ENCODE measurements at regions not wholly inside any gene's neighbourhood (a gene's known extent, or its start where the extent isn't known, plus 50 kb on each side); places are given as distances from the start of the nearest gene placed in this dataset.

GRCh38 chr7:51666266-51666665 is 349.7 kb upstream of the COBL start:
- H2BK120ac ChIP-seq (ENCODE audit: low read depth, low read length): no peak overlapping the region
- H3K4me2 ChIP-seq (ENCODE audit: low read depth, low read length): no peak overlapping the region
- H4K20me1 ChIP-seq (ENCODE audit: insufficient read depth, low read length): no peaks in the 10 kb centered on the region
- no peak overlapping the region for H3K4me3 ChIP-seq (ENCODE audit: insufficient read depth, low read depth, low read length)
- no peak overlapping the region for H4K91ac ChIP-seq (ENCODE audit: insufficient read depth, low read depth, low read length)
- no peak overlapping the region for H2BK20ac ChIP-seq (ENCODE audit: low read depth, low read length)
- H3K27ac ChIP-seq (ENCODE audit: insufficient read depth, low read length): no peak overlapping the region
- no peak overlapping the region for H2AK9ac ChIP-seq (replicated peaks; ENCODE audit: low read depth, low read length, poor library complexity)
- no peak overlapping the region for H2BK5ac ChIP-seq (ENCODE audit: low read depth, low read length, poor library complexity, severe bottlenecking)
- 0% methylated on average over 1 of the region's 3 CpGs; no CpG with 5 or more reads in 1 of the 2 experiments for WGBS, 2 experiments (ENCODE audit: extremely low coverage in 2 of 2, insufficient read length in 1 of 2)
- no peak overlapping the region for H3K9ac ChIP-seq (ENCODE audit: low read depth, low read length)
- H3K23ac ChIP-seq (ENCODE audit: low read depth, low read length): no peak overlapping the region
- peaks cover 7% of the 10 kb centered on the region for H3K9me3 ChIP-seq (ENCODE audit: control insufficient read depth, insufficient read depth, low read length)
- DNase-seq (no peak), ATAC-seq (ENCODE audit: low read depth) (no peak)
- in situ Hi-C loops (cut with MboI; ENCODE audit: low sequenced_read_pairs): no loop called here
- no peak overlapping the region for H3K14ac ChIP-seq (replicated peaks; ENCODE audit: low read depth, low read length)
- H2BK15ac ChIP-seq (ENCODE audit: low read depth, low read length): no peak overlapping the region
- no peak overlapping the region for H3K18ac ChIP-seq (ENCODE audit: low read depth, low read length)
- no peaks in the 10 kb centered on the region for H3K9me1 ChIP-seq (ENCODE audit: insufficient read depth, low read length)
- ChIA-PET CTCF (no interaction called here), POLR2A (ENCODE audit: unreplicated experiment) (no interaction called here)
- no peak overlapping the region for H2AK5ac ChIP-seq (ENCODE audit: low read depth, low read length)
- H3K56ac ChIP-seq (ENCODE audit: extremely low read depth, insufficient read depth, low read length): no peak overlapping the region
- dilution Hi-C loops (cut with HindIII; ENCODE audit: low sequenced_read_pairs, unreplicated experiment): no loop called here
- H3K79me1 ChIP-seq (ENCODE audit: low read depth in 1 of 2, low read length in 2 of 2): no peaks in the 10 kb centered on the region
- no peaks in the 10 kb centered on the region for H3K27me3 ChIP-seq (ENCODE audit: control insufficient read depth, insufficient read depth, low read length)
- no peak for TF ChIP-seq RFX5 (IDR thresholded peaks at IDR 0.05; ENCODE audit: low read depth, low read length)
- intact Hi-C loops (cut with micrococcal nuclease): no loop called here
- no peaks in the 10 kb centered on the region for H3K36me3 ChIP-seq (ENCODE audit: control insufficient read depth, insufficient read depth, low read length)
- H3K4ac ChIP-seq (ENCODE audit: low read depth, low read length): no peak overlapping the region
- no TSS peak for BruUV-seq (replicated peaks)
- H2AFZ ChIP-seq (replicated peaks; ENCODE audit: low read length, poor library complexity): no peak overlapping the region
- H4K8ac ChIP-seq (ENCODE audit: low read depth in 2 of 2, low read length in 2 of 2): no peak overlapping the region
- no peaks in the 10 kb centered on the region for H3K4me1 ChIP-seq (ENCODE audit: control insufficient read depth, insufficient read depth, low read length)
- no peak overlapping the region for H4K5ac ChIP-seq (ENCODE audit: low read depth, low read length)
